Stimulated activated naive CD4-positive, alpha-beta T cell treated with Interleukin-2 at 50 U/mL for 16 hours (primary cell): ENCODE measurements at regions not wholly inside any gene's neighbourhood (a gene's known extent, or its start where the extent isn't known, plus 50 kb on each side); places are given as distances from the start of the nearest gene placed in this dataset.
"Not testable (repeated sequence)": the region's sequence is repeated elsewhere in the genome, so short reads cannot be mapped to it uniquely, and the experiment has no call there.

Source experiments
- DNase-seq: peaks from one replicate; lab custom pipeline; 2025; lab: John Stamatoyannopoulos, UW

- no peak for DNase-seq
These were observed 250.5 kb downstream of the UTRN start for GRCh38 chr6:144535630-144536029.

GRCh38 chr6:144536079-144536478 lies 250.9 kb downstream of the UTRN start:
- no peak for DNase-seq

GRCh38 chr6:144543006-144543871 lies 258.1 kb downstream of the UTRN start:
- DNase-seq: no peak

- no peak for DNase-seq
These were observed 259.2 kb downstream of the UTRN start for GRCh38 chr6:144544266-144544830.

- no peak for DNase-seq
These were observed 261.7 kb downstream of the UTRN start for GRCh38 chr6:144546807-144547206.

- DNase-seq: no peak
These were observed 262.3 kb downstream of the UTRN start for GRCh38 chr6:144547409-144547808.

- no peak for DNase-seq
These were observed 263.4 kb downstream of the UTRN start for GRCh38 chr6:144548536-144548935.

GRCh38 chr6:144549837-144550747 lies 265.0 kb downstream of the UTRN start:
- DNase-seq: no peak

- DNase-seq: no peak
These were observed 266.2 kb downstream of the UTRN start for GRCh38 chr6:144551339-144551738.

GRCh38 chr6:144555066-144555465 lies 269.9 kb downstream of the UTRN start:
- no peak for DNase-seq

GRCh38 chr6:144559865-144560593 lies 274.9 kb downstream of the UTRN start:
- DNase-seq: no peak

- no peak for DNase-seq
These were observed 276.4 kb downstream of the UTRN start for GRCh38 chr6:144561455-144562043.

GRCh38 chr6:144564202-144564601 lies 279.1 kb downstream of the UTRN start:
- no peak for DNase-seq

GRCh38 chr6:144566868-144567615 lies 281.9 kb downstream of the UTRN start:
- no peak for DNase-seq

- DNase-seq: no peak
These were observed 283.1 kb downstream of the UTRN start for GRCh38 chr6:144568241-144568640.

GRCh38 chr6:144572541-144572940 lies 287.4 kb downstream of the UTRN start:
- not testable (repeated sequence) for DNase-seq

- no peak for DNase-seq
These were observed 289.7 kb downstream of the UTRN start for GRCh38 chr6:144574796-144575195.

- no peak for DNase-seq
These were observed 290.2 kb downstream of the UTRN start for GRCh38 chr6:144575327-144575726.

GRCh38 chr6:144576871-144577270 lies 291.7 kb downstream of the UTRN start:
- no peak for DNase-seq
